Endothelial cell of umbilical vein (primary cell): ENCODE measurements at regions not wholly inside any gene's neighbourhood (a gene's known extent, or its start where the extent isn't known, plus 50 kb on each side); places are given as distances from the start of the nearest gene placed in this dataset.

Experiments used
- CTCF ChIP-seq, 2 donors: IDR thresholded peaks; 1 replicate in 1 of 2; 2 replicates in 1 of 2; pipeline ENCODE4 v1.5.1; 2011; ENCODE audit warnings: low read length in 2 of 2, mild to moderate bottlenecking in 2 of 2, moderate library complexity in 2 of 2, control low read depth in 1 of 2, inconsistent platforms in 1 of 2, low read depth in 1 of 2; ENCODE audit not compliant: insufficient read depth in 1 of 2; ENCODE audit errors: extremely low read depth in 1 of 2
- EZH2 ChIP-seq: IDR thresholded peaks from 2 replicates; pipeline ENCODE4 v1.6.1; 2012; ENCODE audit warnings: borderline replicate concordance, low read depth, mild to moderate bottlenecking, moderate library complexity, low read length, inconsistent platforms; ENCODE audit not compliant: severe bottlenecking
- FOS ChIP-seq: IDR thresholded peaks from 2 replicates; pipeline ENCODE4 v1.6.1; 2011; ENCODE audit warnings: mild to moderate bottlenecking, low read length, moderate library complexity, borderline replicate concordance; ENCODE audit not compliant: insufficient read depth
- JUN ChIP-seq: IDR thresholded peaks from 2 replicates; pipeline ENCODE4 v1.6.1; 2011; ENCODE audit warnings: borderline replicate concordance, low read depth; ENCODE audit not compliant: insufficient read length, insufficient read depth
- MAX ChIP-seq: IDR thresholded peaks from 2 replicates; pipeline ENCODE4 v1.6.1; 2011; ENCODE audit not compliant: insufficient read depth, insufficient read length
- MYC ChIP-seq: IDR thresholded peaks from one replicate; pipeline ENCODE4 v1.6.1; 2011; ENCODE audit warnings: mild to moderate bottlenecking, low read depth, low read length
- POLR2A ChIP-seq: IDR thresholded peaks from 2 replicates; pipeline ENCODE4 v1.6.1; 2012; ENCODE audit warnings: low read depth, mild to moderate bottlenecking, control low read depth, low read length
- POLR2AphosphoS5 ChIP-seq: IDR thresholded peaks from 2 replicates; pipeline ENCODE4 v1.6.1; 2012; ENCODE audit warnings: low read depth, mild to moderate bottlenecking, control low read depth, low read length, moderate library complexity; ENCODE audit not compliant: insufficient read depth

- TF ChIP-seq POLR2AphosphoS5 (no peak), CTCF (IDR thresholded peaks at IDR 0.05; ENCODE audit: extremely low read depth in 1 of 2, insufficient read depth in 1 of 2, low read depth in 1 of 2, low read length in 2 of 2) (no peak), POLR2A (no peak), EZH2 (no peak), JUN (no peak), MAX (no peak), FOS (no peak), MYC (no peak)
Measured at GRCh38 chr2:221715523-221716247, 143.6 kb upstream of the EPHA4 start.
